ENCODE measurements at regions not wholly inside any gene's neighbourhood (a gene's known extent, or its start where the extent isn't known, plus 50 kb on each side); places are given as distances from the start of the nearest gene placed in this dataset.
"Not testable (repeated sequence)": the region's sequence is repeated elsewhere in the genome, so short reads cannot be mapped to it uniquely, and the experiment has no call there.

- TF ChIP-seq CTCF (IDR thresholded peaks at IDR 0.05; ENCODE audit: low read depth, low read length): no peak
- DNase-seq (ENCODE audit: extremely low read depth, low read depth): no peak
Observed at GRCh38 chr12:72179841-72180240, 92.3 kb upstream of the TRHDE start.

- not testable (repeated sequence) for DNase-seq (ENCODE audit: extremely low read depth, low read depth)
Observed at GRCh38 chr12:72184971-72185533, 87.1 kb upstream of the TRHDE start.

- no peak for TF ChIP-seq CTCF (IDR thresholded peaks at IDR 0.05; ENCODE audit: low read depth, low read length)
- no peak for DNase-seq (ENCODE audit: extremely low read depth, low read depth)
Observed at GRCh38 chr12:72189266-72189665, 82.9 kb upstream of the TRHDE start.

DNA sequence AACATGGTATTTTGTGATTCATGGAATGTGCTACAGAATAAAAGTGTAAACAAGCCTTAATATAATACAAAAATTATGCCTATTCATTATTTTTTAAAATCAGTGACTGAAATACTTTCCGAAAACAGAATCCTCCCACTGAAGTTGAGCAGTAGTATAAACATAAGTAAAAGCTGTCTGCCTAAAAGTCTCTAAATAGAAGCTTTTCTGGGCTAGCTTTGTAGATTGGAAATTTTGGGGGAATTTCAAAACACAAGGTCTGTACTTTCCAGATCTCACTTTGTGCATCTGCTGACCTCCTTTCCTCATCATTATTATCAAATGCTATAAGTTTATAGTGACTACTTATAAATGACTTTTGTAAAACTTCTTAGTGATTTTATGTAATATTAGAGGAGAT, 80.4 kb upstream of the TRHDE start:
- no peak for DNase-seq (ENCODE audit: extremely low read depth, low read depth)
- no peak for TF ChIP-seq CTCF (IDR thresholded peaks at IDR 0.05; ENCODE audit: low read depth, low read length)

- no peak for DNase-seq (ENCODE audit: extremely low read depth, low read depth)
- no peak for TF ChIP-seq CTCF (IDR thresholded peaks at IDR 0.05; ENCODE audit: low read depth, low read length)
Observed at GRCh38 chr12:72197790-72198189, 74.4 kb upstream of the TRHDE start.

DNA sequence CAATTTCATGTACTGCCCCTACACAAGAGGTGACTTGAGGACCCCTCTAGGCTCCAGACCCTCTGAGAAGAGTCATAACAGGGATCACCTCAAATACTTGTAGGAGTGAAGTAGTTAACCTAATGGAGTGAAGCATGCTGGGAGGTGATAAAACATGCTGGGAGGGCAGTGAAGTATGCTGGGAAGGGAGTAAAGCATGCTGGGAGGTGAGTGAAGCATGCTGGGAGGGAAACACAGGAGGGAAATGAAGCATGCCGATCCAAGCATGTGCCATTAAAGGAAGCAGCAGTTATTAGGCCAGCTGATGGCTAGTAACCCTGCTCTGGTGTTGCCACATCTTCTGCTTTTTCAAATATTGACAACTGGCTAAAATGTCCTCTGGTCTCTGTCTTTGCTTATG, 70.7 kb upstream of the TRHDE start:
- no peak for TF ChIP-seq CTCF (IDR thresholded peaks at IDR 0.05; ENCODE audit: low read depth, low read length)
- DNase-seq (ENCODE audit: extremely low read depth, low read depth): no peak

DNA sequence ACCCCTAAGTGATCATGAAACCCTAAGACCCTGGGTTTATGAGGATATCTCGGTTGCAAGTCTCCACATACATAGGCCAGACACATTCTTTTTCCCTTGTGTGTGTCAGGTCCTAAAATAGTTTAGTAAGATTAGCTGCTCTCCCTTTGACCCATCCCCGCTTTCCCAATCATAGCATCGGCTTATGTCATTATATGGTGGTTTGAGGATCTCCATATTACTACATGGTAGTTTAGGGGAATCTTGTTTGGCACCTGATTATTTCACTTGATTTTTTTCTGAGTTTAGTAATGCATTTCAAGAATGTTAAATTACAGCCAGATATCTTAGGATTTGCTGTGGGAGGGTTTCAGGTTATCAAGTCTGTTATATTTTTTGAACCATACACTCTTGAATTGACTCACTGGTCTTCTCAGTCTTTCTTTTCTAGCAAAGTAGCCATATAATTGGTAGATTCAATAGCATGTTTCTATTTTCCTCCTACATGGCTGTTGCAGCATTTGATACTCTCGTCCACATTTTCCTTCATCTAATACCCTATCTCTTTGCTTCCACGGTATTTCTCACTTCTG, 68.3 kb upstream of the TRHDE start:
- no peak for DNase-seq (ENCODE audit: extremely low read depth, low read depth)
- no peak for TF ChIP-seq CTCF (IDR thresholded peaks at IDR 0.05; ENCODE audit: low read depth, low read length)

DNA sequence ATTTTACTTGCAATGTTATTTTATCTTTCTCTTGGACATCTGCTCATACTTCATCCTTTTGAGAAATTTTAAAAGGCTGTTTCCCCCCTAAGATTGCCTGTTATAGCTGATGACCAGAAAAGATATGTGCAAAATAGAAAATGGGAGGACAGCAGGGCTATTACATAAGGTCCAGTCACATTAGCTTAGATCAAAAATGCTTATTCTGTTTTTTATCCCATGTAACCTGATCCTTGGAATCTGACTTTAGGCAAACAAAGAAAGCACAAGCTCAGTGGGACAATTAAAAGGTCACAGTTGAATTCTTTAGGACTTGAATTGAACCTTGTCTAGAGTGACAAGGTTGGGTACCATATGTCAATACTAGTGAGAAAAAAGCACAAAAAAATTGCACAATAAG, 65.1 kb upstream of the TRHDE start:
- TF ChIP-seq CTCF (IDR thresholded peaks at IDR 0.05; ENCODE audit: low read depth, low read length): no peak
- no peak for DNase-seq (ENCODE audit: extremely low read depth, low read depth)

All from AG09319 (cell line).